HepG2 (cell line): ENCODE measurements at regions not wholly inside any gene's neighbourhood (a gene's known extent, or its start where the extent isn't known, plus 50 kb on each side); places are given as distances from the start of the nearest gene placed in this dataset.

Experiments
- KMT2B ChIP-seq: IDR thresholded peaks from 2 replicates; pipeline ENCODE4 v1.6.1; 2016; ENCODE audit warnings: missing genetic modification reagents, missing compliant biosample characterization
- NCOA2 ChIP-seq: sonication (generic); formaldehyde crosslinking; IDR thresholded peaks from 2 replicates; pipeline ENCODE4 v1.8.0; 2022; ENCODE audit warnings: inconsistent platforms
- NFYB ChIP-seq: sonication (generic); formaldehyde crosslinking; IDR thresholded peaks from 2 replicates; pipeline ENCODE4 v1.4.0; 2020; ENCODE audit warnings: missing genetic modification reagents
- RFX3 ChIP-seq: IDR thresholded peaks from 2 replicates; pipeline ENCODE4 v1.6.1; 2016; ENCODE audit warnings: missing biosample characterization, missing genetic modification reagents
- TEAD3 ChIP-seq: optimal IDR thresholded peaks from 2 replicates; pipeline ENCODE3; 2016; ENCODE audit warnings: borderline replicate concordance
- ZBTB21 ChIP-seq: sonication (generic); formaldehyde crosslinking; IDR thresholded peaks from 2 replicates; pipeline ENCODE4 v1.4.0; 2020; ENCODE audit warnings: missing genetic modification reagents
- ZNF329 ChIP-seq: sonication (generic); formaldehyde crosslinking; IDR thresholded peaks from 2 replicates; pipeline ENCODE4 v1.9.0; 2021; ENCODE audit warnings: low read depth, mild to moderate bottlenecking, missing genetic modification reagents
- ZNF644 ChIP-seq: IDR thresholded peaks from 2 replicates; pipeline ENCODE4 v1.6.1; 2016; ENCODE audit warnings: low read depth
- ZSCAN21 ChIP-seq: sonication (generic); formaldehyde crosslinking; IDR thresholded peaks from 2 replicates; pipeline ENCODE4 v1.8.0; 2022; ENCODE audit warnings: mild to moderate bottlenecking, missing genetic modification reagents, moderate library complexity, borderline replicate concordance
- TF ChIP-seq, protein P1 (sequence below): sonication (generic); formaldehyde crosslinking; conservative IDR thresholded peaks from 2 replicates; pipeline ENCODE4 v1.4.0; 2020; ENCODE audit warnings: mild to moderate bottlenecking, missing genetic modification reagents, moderate library complexity
- TF ChIP-seq, protein P2 (sequence below): sonication (generic); formaldehyde crosslinking; IDR thresholded peaks from one replicate; pipeline ENCODE4 v1.5.1; 2020; ENCODE audit warnings: mild to moderate bottlenecking, missing genetic modification reagents; ENCODE audit errors: not compliant biosample characterization
- TF ChIP-seq, protein P3 (sequence below): IDR thresholded peaks from 2 replicates; pipeline ENCODE4 v1.6.1; 2016; ENCODE audit warnings: control low read depth
- TF ChIP-seq, protein P4 (sequence below): sonication (generic); formaldehyde crosslinking; IDR thresholded peaks from 2 replicates; pipeline ENCODE4 v1.5.0; 2020; ENCODE audit warnings: mild to moderate bottlenecking, missing genetic modification reagents, borderline replicate concordance

DNA sequence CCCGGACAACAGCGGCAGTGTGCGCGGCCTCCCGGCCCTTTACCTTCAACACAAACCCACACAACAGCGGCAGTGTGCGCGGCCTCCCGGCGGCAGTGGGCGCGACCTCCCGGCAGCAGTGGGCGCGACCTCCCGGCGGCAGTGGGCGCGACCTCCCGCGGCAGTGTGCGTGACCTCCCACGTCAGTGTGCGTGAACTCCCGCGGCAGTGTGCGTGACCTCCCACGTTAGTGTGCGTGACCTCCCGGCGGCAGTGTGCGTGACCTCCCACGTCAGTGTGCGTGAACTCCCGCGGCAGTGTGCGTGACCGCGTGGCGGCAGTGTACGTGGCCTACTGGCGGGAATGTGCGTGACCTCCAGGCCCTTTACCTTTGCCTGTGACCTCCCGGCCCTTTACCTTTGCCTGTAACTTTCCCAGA is 576.6 kb upstream of the FRG1 start (continued):
- TF ChIP-seq, protein P1, sequence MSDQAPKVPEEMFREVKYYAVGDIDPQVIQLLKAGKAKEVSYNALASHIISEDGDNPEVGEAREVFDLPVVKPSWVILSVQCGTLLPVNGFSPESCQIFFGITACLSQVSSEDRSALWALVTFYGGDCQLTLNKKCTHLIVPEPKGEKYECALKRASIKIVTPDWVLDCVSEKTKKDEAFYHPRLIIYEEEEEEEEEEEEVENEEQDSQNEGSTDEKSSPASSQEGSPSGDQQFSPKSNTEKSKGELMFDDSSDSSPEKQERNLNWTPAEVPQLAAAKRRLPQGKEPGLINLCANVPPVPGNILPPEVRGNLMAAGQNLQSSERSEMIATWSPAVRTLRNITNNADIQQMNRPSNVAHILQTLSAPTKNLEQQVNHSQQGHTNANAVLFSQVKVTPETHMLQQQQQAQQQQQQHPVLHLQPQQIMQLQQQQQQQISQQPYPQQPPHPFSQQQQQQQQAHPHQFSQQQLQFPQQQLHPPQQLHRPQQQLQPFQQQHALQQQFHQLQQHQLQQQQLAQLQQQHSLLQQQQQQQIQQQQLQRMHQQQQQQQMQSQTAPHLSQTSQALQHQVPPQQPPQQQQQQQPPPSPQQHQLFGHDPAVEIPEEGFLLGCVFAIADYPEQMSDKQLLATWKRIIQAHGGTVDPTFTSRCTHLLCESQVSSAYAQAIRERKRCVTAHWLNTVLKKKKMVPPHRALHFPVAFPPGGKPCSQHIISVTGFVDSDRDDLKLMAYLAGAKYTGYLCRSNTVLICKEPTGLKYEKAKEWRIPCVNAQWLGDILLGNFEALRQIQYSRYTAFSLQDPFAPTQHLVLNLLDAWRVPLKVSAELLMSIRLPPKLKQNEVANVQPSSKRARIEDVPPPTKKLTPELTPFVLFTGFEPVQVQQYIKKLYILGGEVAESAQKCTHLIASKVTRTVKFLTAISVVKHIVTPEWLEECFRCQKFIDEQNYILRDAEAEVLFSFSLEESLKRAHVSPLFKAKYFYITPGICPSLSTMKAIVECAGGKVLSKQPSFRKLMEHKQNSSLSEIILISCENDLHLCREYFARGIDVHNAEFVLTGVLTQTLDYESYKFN: no peak
- peak; percentile 90 for TF ChIP-seq TEAD3 (CRISPR knock-in tag)
- no peak for TF ChIP-seq ZNF644 (CRISPR knock-in tag)
- TF ChIP-seq NCOA2 (CRISPR knock-in tag): no peak
- no peak for TF ChIP-seq ZSCAN21 (CRISPR knock-in tag)
- TF ChIP-seq, protein P2, sequence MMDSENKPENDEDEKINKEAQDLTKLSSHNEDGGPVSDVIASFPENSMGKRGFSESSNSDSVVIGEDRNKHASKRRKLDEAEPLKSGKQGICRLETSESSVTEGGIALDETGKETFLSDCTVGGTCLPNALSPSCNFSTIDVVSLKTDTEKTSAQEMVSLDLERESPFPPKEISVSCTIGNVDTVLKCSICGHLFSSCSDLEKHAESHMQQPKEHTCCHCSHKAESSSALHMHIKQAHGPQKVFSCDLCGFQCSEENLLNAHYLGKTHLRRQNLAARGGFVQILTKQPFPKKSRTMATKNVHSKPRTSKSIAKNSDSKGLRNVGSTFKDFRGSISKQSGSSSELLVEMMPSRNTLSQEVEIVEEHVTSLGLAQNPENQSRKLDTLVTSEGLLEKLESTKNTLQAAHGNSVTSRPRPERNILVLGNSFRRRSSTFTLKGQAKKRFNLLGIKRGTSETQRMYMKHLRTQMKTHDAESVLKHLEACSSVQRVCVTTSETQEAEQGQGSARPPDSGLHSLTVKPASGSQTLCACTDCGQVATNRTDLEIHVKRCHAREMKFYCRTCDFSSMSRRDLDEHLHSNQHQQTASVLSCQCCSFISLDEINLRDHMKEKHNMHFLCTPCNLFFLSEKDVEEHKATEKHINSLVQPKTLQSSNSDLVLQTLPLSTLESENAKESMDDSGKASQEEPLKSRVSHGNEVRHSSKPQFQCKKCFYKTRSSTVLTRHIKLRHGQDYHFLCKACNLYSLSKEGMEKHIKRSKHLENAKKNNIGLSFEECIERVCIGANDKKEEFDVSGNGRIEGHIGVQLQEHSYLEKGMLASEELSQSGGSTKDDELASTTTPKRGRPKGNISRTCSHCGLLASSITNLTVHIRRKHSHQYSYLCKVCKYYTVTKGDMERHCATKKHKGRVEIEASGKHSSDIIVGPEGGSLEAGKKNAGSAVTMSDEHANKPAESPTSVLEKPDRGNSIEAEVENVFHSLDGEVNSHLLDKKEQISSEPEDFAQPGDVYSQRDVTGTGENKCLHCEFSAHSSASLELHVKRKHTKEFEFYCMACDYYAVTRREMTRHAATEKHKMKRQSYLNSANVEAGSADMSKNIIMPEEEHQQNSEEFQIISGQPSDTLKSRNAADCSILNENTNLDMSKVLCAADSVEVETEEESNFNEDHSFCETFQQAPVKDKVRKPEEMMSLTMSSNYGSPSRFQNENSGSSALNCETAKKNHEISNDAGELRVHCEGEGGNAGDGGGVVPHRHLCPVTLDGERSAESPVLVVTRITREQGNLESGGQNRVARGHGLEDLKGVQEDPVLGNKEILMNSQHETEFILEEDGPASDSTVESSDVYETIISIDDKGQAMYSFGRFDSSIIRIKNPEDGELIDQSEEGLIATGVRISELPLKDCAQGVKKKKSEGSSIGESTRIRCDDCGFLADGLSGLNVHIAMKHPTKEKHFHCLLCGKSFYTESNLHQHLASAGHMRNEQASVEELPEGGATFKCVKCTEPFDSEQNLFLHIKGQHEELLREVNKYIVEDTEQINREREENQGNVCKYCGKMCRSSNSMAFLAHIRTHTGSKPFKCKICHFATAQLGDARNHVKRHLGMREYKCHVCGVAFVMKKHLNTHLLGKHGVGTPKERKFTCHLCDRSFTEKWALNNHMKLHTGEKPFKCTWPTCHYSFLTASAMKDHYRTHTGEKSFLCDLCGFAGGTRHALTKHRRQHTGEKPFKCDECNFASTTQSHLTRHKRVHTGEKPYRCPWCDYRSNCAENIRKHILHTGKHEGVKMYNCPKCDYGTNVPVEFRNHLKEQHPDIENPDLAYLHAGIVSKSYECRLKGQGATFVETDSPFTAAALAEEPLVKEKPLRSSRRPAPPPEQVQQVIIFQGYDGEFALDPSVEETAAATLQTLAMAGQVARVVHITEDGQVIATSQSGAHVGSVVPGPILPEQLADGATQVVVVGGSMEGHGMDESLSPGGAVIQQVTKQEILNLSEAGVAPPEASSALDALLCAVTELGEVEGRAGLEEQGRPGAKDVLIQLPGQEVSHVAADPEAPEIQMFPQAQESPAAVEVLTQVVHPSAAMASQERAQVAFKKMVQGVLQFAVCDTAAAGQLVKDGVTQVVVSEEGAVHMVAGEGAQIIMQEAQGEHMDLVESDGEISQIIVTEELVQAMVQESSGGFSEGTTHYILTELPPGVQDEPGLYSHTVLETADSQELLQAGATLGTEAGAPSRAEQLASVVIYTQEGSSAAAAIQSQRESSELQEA (CRISPR knock-in tag): no peak
- TF ChIP-seq, protein P3, sequence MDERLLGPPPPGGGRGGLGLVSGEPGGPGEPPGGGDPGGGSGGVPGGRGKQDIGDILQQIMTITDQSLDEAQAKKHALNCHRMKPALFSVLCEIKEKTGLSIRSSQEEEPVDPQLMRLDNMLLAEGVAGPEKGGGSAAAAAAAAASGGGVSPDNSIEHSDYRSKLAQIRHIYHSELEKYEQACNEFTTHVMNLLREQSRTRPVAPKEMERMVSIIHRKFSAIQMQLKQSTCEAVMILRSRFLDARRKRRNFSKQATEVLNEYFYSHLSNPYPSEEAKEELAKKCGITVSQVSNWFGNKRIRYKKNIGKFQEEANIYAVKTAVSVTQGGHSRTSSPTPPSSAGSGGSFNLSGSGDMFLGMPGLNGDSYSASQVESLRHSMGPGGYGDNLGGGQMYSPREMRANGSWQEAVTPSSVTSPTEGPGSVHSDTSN (CRISPR knock-in tag): no peak
- TF ChIP-seq NFYB (CRISPR knock-in tag): no peak
- TF ChIP-seq, protein P4, sequence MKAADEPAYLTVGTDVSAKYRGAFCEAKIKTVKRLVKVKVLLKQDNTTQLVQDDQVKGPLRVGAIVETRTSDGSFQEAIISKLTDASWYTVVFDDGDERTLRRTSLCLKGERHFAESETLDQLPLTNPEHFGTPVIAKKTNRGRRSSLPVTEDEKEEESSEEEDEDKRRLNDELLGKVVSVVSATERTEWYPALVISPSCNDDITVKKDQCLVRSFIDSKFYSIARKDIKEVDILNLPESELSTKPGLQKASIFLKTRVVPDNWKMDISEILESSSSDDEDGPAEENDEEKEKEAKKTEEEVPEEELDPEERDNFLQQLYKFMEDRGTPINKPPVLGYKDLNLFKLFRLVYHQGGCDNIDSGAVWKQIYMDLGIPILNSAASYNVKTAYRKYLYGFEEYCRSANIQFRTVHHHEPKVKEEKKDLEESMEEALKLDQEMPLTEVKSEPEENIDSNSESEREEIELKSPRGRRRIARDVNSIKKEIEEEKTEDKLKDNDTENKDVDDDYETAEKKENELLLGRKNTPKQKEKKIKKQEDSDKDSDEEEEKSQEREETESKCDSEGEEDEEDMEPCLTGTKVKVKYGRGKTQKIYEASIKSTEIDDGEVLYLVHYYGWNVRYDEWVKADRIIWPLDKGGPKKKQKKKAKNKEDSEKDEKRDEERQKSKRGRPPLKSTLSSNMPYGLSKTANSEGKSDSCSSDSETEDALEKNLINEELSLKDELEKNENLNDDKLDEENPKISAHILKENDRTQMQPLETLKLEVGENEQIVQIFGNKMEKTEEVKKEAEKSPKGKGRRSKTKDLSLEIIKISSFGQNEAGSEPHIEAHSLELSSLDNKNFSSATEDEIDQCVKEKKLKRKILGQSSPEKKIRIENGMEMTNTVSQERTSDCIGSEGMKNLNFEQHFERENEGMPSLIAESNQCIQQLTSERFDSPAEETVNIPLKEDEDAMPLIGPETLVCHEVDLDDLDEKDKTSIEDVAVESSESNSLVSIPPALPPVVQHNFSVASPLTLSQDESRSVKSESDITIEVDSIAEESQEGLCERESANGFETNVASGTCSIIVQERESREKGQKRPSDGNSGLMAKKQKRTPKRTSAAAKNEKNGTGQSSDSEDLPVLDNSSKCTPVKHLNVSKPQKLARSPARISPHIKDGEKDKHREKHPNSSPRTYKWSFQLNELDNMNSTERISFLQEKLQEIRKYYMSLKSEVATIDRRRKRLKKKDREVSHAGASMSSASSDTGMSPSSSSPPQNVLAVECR (CRISPR knock-in tag): peak; percentile 59; the same call in 1 of the 2 replicates
- TF ChIP-seq KMT2B: 0 out of 2 replicates have a peak, but pooled peaks have one; percentile 43
- TF ChIP-seq ZBTB21: no peak
- no peak for TF ChIP-seq RFX3
- no peak for TF ChIP-seq ZNF329 (CRISPR knock-in tag)
